ENCODE measurements at regions not wholly inside any gene's neighbourhood (a gene's known extent, or its start where the extent isn't known, plus 50 kb on each side); places are given as distances from the start of the nearest gene placed in this dataset.

DNA sequence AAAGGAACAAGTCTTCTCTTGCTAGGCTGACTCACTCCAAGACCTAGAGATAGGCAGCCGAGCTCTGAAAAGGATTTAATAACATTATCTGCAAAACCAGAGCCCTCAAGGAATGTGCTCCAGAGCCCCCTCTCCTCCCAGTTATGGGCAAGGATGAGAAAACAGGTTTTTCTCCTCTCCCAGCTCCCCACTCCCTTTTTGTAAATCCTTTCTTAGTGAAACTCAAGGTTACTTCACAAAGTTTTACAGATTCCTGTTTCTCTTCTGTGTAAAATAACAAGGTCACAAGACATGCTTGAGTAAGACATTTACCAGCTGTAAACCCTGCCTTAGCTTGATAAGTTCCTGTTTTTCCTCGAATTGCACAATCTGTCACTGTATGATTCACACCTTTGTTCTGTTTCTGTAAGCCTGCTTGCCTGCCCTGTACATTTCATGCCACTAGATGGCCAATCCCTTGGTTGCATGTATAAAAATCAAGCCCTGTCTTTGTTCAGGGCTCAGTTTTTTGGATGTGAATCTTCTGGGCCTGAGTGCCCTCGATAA, 489.4 kb downstream of the KCNA4 start:
- TF ChIP-seq EZH2 (IDR thresholded peaks at IDR 0.05; ENCODE audit: borderline replicate concordance, low read depth, low read length, severe bottlenecking) (no peak), MYC (IDR thresholded peaks at IDR 0.05; ENCODE audit: low read depth, low read length) (no peak), POLR2AphosphoS5 (IDR thresholded peaks at IDR 0.05; ENCODE audit: insufficient read depth, low read depth, low read length) (no peak), GATA2 (IDR thresholded peaks at IDR 0.05; ENCODE audit: insufficient read depth, insufficient read length, low read depth, low read length) (no peak), JUN (IDR thresholded peaks at IDR 0.05; ENCODE audit: borderline replicate concordance, insufficient read depth, insufficient read length, low read depth) (no peak), FOS (IDR thresholded peaks at IDR 0.05; ENCODE audit: borderline replicate concordance, insufficient read depth, low read length) (peak; percentile 55), POLR2A (IDR thresholded peaks at IDR 0.05; ENCODE audit: low read depth, low read length) (no peak)
- TF ChIP-seq, protein P1, sequence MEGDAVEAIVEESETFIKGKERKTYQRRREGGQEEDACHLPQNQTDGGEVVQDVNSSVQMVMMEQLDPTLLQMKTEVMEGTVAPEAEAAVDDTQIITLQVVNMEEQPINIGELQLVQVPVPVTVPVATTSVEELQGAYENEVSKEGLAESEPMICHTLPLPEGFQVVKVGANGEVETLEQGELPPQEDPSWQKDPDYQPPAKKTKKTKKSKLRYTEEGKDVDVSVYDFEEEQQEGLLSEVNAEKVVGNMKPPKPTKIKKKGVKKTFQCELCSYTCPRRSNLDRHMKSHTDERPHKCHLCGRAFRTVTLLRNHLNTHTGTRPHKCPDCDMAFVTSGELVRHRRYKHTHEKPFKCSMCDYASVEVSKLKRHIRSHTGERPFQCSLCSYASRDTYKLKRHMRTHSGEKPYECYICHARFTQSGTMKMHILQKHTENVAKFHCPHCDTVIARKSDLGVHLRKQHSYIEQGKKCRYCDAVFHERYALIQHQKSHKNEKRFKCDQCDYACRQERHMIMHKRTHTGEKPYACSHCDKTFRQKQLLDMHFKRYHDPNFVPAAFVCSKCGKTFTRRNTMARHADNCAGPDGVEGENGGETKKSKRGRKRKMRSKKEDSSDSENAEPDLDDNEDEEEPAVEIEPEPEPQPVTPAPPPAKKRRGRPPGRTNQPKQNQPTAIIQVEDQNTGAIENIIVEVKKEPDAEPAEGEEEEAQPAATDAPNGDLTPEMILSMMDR (IDR thresholded peaks at IDR 0.05; ENCODE audit: extremely low read depth in 1 of 2, insufficient read depth in 1 of 2, low read depth in 1 of 2, low read length in 2 of 2) = peak; percentile 25 to 46
- TF ChIP-seq, protein P2, sequence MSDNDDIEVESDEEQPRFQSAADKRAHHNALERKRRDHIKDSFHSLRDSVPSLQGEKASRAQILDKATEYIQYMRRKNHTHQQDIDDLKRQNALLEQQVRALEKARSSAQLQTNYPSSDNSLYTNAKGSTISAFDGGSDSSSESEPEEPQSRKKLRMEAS (IDR thresholded peaks at IDR 0.05; ENCODE audit: insufficient read depth, insufficient read length) = no peak
- BruUV-seq (replicated peaks) = no TSS peak
- Histone ChIP-seq H3K9ac (replicated peaks; ENCODE audit: extremely low read depth, insufficient read depth, low read length) (no peak overlapping the region), H3K27ac (ENCODE audit: insufficient read depth, low read depth, low read length) (no peak overlapping the region), H4K20me1 (replicated peaks; ENCODE audit: control insufficient read depth, extremely low read depth, insufficient read depth, low read length) (no peaks in the 10 kb centered on the region), H3K4me3 (replicated peaks in 1 of 3; ENCODE audit: insufficient read depth in 1 of 3, low read depth in 1 of 3, low read length in 3 of 3) (no peak overlapping the region), H3K36me3 (ENCODE audit: control insufficient read depth in 2 of 2, extremely low read depth in 1 of 2, insufficient read depth in 2 of 2, low read length in 2 of 2) (no peaks in the 10 kb centered on the region), H3K4me2 (ENCODE audit: insufficient read depth, low read length) (no peak overlapping the region), H2AFZ (ENCODE audit: low read depth, low read length) (no peak overlapping the region), H3K79me2 (ENCODE audit: control insufficient read depth, insufficient read depth, low read length) (no peaks in the 10 kb centered on the region), H3K9me3 (replicated peaks; ENCODE audit: control insufficient read depth, insufficient read depth, low read length) (no peaks in the 10 kb centered on the region), H3K4me1 (ENCODE audit: control insufficient read depth, extremely low read depth, insufficient read depth, low read length) (no peaks in the 10 kb centered on the region), H3K9me1 (replicated peaks; ENCODE audit: control insufficient read depth, extremely low read depth, insufficient read depth, low read length) (no peaks in the 10 kb centered on the region), H3K27me3 (ENCODE audit: control insufficient read depth in 2 of 2, insufficient read depth in 2 of 2, low read length in 2 of 2) (no peaks in the 10 kb centered on the region)
- ChIA-PET CTCF (interaction anchor here (0.6 to 1.4 kb wide), 15 partner anchors 9 to 107 kb away, joined by 3 to 8 read pairs (median 4); no protein-coding TSS in a partner anchor), POLR2A (no interaction called here)
- peak; percentile 75 for FAIRE-seq
- DNase-seq (ENCODE audit: low read depth, low spot score) = peak; percentile 67
- dilution Hi-C loops (cut with MboI; ENCODE audit: extremely low pct_ligation_motif_present, low sequenced_read_pairs) (no loop called here), intact Hi-C loops (cut with micrococcal nuclease) (loop anchor here (2.0 kb wide), 1 partner anchor 75 kb away; no protein-coding TSS in a partner anchor)
